IMR-90 (cell line): ENCODE measurements at regions not wholly inside any gene's neighbourhood (a gene's known extent, or its start where the extent isn't known, plus 50 kb on each side); places are given as distances from the start of the nearest gene placed in this dataset.

Experiments
- ATAC-seq: fragments of 200-7000 bp; cut with Tn5 transposase; 2 replicates; pipeline ENCODE4 v1.9.1; 2020; ENCODE audit warnings: low read depth, mild to moderate bottlenecking, moderate library complexity
- BruUV-seq: library from RNA; stranded (reverse); fragments of 400-500 nt; replicated peaks from 2 replicates; lab custom pipeline; 2021; lab: Mats Ljungman, UMichigan
- CTCF ChIA-PET: fragments of 300-600 bp; formaldehyde crosslinking; extraction: SDS; loops from one replicate; lab custom pipeline; 2021; ENCODE audit warnings: antibody characterized with exemption; lab: Yijun Ruan, JAX
- POLR2A ChIA-PET: fragments of 300-600 bp; sonication (Branson Sonifier 250); formaldehyde crosslinking; loops from one replicate; lab custom pipeline; 2022; ENCODE audit warnings: antibody characterized with exemption; ENCODE audit not compliant: unreplicated experiment; lab: Charles Lee
- DNase-seq: peaks from one replicate; pipeline ENCODE4 v3.0.0; 2013
- H2AFZ ChIP-seq: replicated peaks from 2 replicates; pipeline ENCODE3; 2013; ENCODE audit warnings: low read length, mild to moderate bottlenecking; ENCODE audit not compliant: poor library complexity
- H2AK5ac ChIP-seq: 2 replicates; pipeline ENCODE4 v1.6.1; 2013; ENCODE audit warnings: low read depth, low read length, inconsistent platforms
- H2AK9ac ChIP-seq: replicated peaks from 2 replicates; pipeline ENCODE3; 2013; ENCODE audit warnings: mild to moderate bottlenecking, low read depth, low read length, moderate library complexity; ENCODE audit not compliant: poor library complexity
- H2BK120ac ChIP-seq: 2 replicates; pipeline ENCODE4 v1.6.1; 2013; ENCODE audit warnings: low read depth, low read length, inconsistent platforms
- H2BK15ac ChIP-seq: 3 replicates; pipeline ENCODE4 v1.6.1; 2013; ENCODE audit warnings: low read depth, low read length, inconsistent platforms
- H2BK20ac ChIP-seq: 2 replicates; pipeline ENCODE4 v1.6.1; 2013; ENCODE audit warnings: low read depth, mild to moderate bottlenecking, inconsistent platforms, low read length, moderate library complexity
- H2BK5ac ChIP-seq: 2 replicates; pipeline ENCODE4 v1.6.1; 2013; ENCODE audit warnings: mild to moderate bottlenecking, low read depth, low read length, inconsistent platforms; ENCODE audit not compliant: poor library complexity, severe bottlenecking
- H3K14ac ChIP-seq: replicated peaks from 2 replicates; pipeline ENCODE4 v1.6.1; 2013; ENCODE audit warnings: low read depth, low read length, inconsistent platforms
- H3K18ac ChIP-seq: 2 replicates; pipeline ENCODE4 v1.6.1; 2013; ENCODE audit warnings: low read depth, low read length, control low read depth
- H3K23ac ChIP-seq: 2 replicates; pipeline ENCODE4 v1.6.1; 2013; ENCODE audit warnings: low read depth, low read length, inconsistent platforms
- H3K27ac ChIP-seq: 2 replicates; pipeline ENCODE4 v1.5.1; 2013; ENCODE audit warnings: mild to moderate bottlenecking, control low read depth, low read length; ENCODE audit not compliant: insufficient read depth
- H3K27me3 ChIP-seq: 2 replicates; pipeline ENCODE4 v1.6.1; 2013; ENCODE audit warnings: low read length; ENCODE audit not compliant: control insufficient read depth, insufficient read depth
- H3K36me3 ChIP-seq: 2 replicates; pipeline ENCODE4 v1.6.1; 2013; ENCODE audit warnings: low read length, mixed read lengths; ENCODE audit not compliant: control insufficient read depth, insufficient read depth
- H3K4ac ChIP-seq: 2 replicates; pipeline ENCODE4 v1.6.1; 2013; ENCODE audit warnings: low read depth, low read length, inconsistent platforms
- H3K4me1 ChIP-seq: 2 replicates; pipeline ENCODE4 v1.6.1; 2013; ENCODE audit warnings: low read length, mixed read lengths; ENCODE audit not compliant: control insufficient read depth, insufficient read depth
- H3K4me2 ChIP-seq: 2 replicates; pipeline ENCODE4 v1.6.1; 2013; ENCODE audit warnings: low read depth, mild to moderate bottlenecking, control low read depth, low read length, moderate library complexity
- H3K4me3 ChIP-seq: 2 replicates; pipeline ENCODE4 v1.5.1; 2013; ENCODE audit warnings: low read depth, mild to moderate bottlenecking, control low read depth, low read length, moderate library complexity; ENCODE audit not compliant: insufficient read depth
- H3K56ac ChIP-seq: 2 replicates; pipeline ENCODE4 v1.6.1; 2013; ENCODE audit warnings: low read length, inconsistent platforms; ENCODE audit not compliant: insufficient read depth; ENCODE audit errors: extremely low read depth
- H3K79me1 ChIP-seq, 2 experiments: 2 replicates each; pipeline ENCODE4 v1.6.1; 2013; ENCODE audit warnings: low read length in 2 of 2, inconsistent platforms in 1 of 2, low read depth in 1 of 2
- H3K9ac ChIP-seq: 2 replicates; pipeline ENCODE4 v1.6.1; 2013; ENCODE audit warnings: low read depth, low read length, control low read depth
- H3K9me1 ChIP-seq: 2 replicates; pipeline ENCODE4 v1.6.1; 2013; ENCODE audit warnings: low read length, inconsistent platforms; ENCODE audit not compliant: insufficient read depth
- H3K9me3 ChIP-seq: 2 replicates; pipeline ENCODE4 v1.6.1; 2013; ENCODE audit warnings: low read length; ENCODE audit not compliant: control insufficient read depth, insufficient read depth
- H4K20me1 ChIP-seq: 2 replicates; pipeline ENCODE4 v1.6.1; 2013; ENCODE audit warnings: low read length, inconsistent platforms; ENCODE audit not compliant: insufficient read depth
- H4K5ac ChIP-seq: 2 replicates; pipeline ENCODE4 v1.6.1; 2013; ENCODE audit warnings: mild to moderate bottlenecking, low read depth, low read length, control low read depth
- H4K8ac ChIP-seq, 2 experiments: 2 replicates each; pipeline ENCODE4 v1.6.1; 2013; ENCODE audit warnings: low read depth in 2 of 2, low read length in 2 of 2, control low read depth in 1 of 2, inconsistent platforms in 1 of 2
- H4K91ac ChIP-seq: 2 replicates; pipeline ENCODE4 v1.6.1; 2013; ENCODE audit warnings: low read depth, low read length, inconsistent platforms; ENCODE audit not compliant: insufficient read depth
- CEBPB ChIP-seq: IDR thresholded peaks from 2 replicates; pipeline ENCODE4 v1.6.1; 2012; ENCODE audit warnings: low read depth, low read length, improper control_type of control experiment
- ELK1 ChIP-seq: fragments of 150-350 bp; IDR thresholded peaks from 2 replicates; pipeline ENCODE4 v1.6.1; 2016; ENCODE audit warnings: low read depth, mild to moderate bottlenecking, low read length, moderate library complexity, borderline replicate concordance
- MAZ ChIP-seq: IDR thresholded peaks from 2 replicates; pipeline ENCODE4 v1.6.1; 2012; ENCODE audit warnings: low read depth, mild to moderate bottlenecking, low read length, improper control_type of control experiment, moderate library complexity, borderline replicate concordance
- MXI1 ChIP-seq: IDR thresholded peaks from 2 replicates; pipeline ENCODE4 v1.6.1; 2012; ENCODE audit warnings: low read depth, mild to moderate bottlenecking, low read length, moderate library complexity, borderline replicate concordance
- RAD21 ChIP-seq: IDR thresholded peaks from 2 replicates; pipeline ENCODE4 v1.6.1; 2012; ENCODE audit warnings: low read length, improper control_type of control experiment
- RCOR1 ChIP-seq: IDR thresholded peaks from 2 replicates; pipeline ENCODE4 v1.6.1; 2012; ENCODE audit warnings: mild to moderate bottlenecking, low read length, improper control_type of control experiment; ENCODE audit not compliant: insufficient replicate concordance
- RFX5 ChIP-seq: IDR thresholded peaks from 2 replicates; pipeline ENCODE4 v1.8.0; 2012; ENCODE audit warnings: low read depth, mild to moderate bottlenecking, low read length, moderate library complexity
- WGBS, 2 experiments: methylation state at CpG; one replicate each; pipeline versions ENCODE4 v1.1.5 to v1.1.7; 2013; ENCODE audit warnings: missing lambda C conversion rate in 2 of 2; ENCODE audit not compliant: insufficient read length in 1 of 2; ENCODE audit errors: extremely low coverage in 2 of 2; 5-methylcytosine and 5-hydroxymethylcytosine counted together
- dilution Hi-C: fragments of 300-500 bp; cut with HindIII; formaldehyde crosslinking; loops from one replicate; pipeline ENCODE4 v1.14.3; 2018; ENCODE audit warnings: low sequenced_read_pairs; ENCODE audit not compliant: unreplicated experiment
- in situ Hi-C: fragments of 300-500 bp; cut with MboI; formaldehyde crosslinking; loops from 3 replicates; pipeline ENCODE4 v1.14.3; 2019; ENCODE audit warnings: low sequenced_read_pairs, inconsistent platforms, mixed read lengths
- intact Hi-C: fragments of 100-400 bp; cut with micrococcal nuclease; formaldehyde crosslinking; loops from 2 replicates; pipeline ENCODE4 v1.10.0; 2022

- no peak for TF ChIP-seq RFX5
These were observed 292.6 kb downstream of the UBE3D start (continued) for GRCh38 chr6:82772851-82773717.

- no peak overlapping the region for H3K4ac ChIP-seq
- H2AK9ac ChIP-seq: no peak overlapping the region
- BruUV-seq: no TSS peak
- H3K27ac ChIP-seq: no peak overlapping the region
- H3K18ac ChIP-seq: no peak overlapping the region
- no peaks in the 10 kb centered on the region for H3K9me1 ChIP-seq
- no peak overlapping the region for H4K91ac ChIP-seq
- H3K14ac ChIP-seq: no peak overlapping the region
- H3K36me3 ChIP-seq: no peaks in the 10 kb centered on the region
- ChIA-PET POLR2A (no interaction called here), CTCF (no interaction called here)
- intact Hi-C loops (no loop called here), in situ Hi-C loops (no loop called here), dilution Hi-C loops (no loop called here)
- no peak overlapping the region for H2AK5ac ChIP-seq
- whole genome bisulfite sequencing, 2 experiments: no CpG with 5 or more reads among the region's 1 CpG
- H3K4me1 ChIP-seq: no peaks in the 10 kb centered on the region
- H3K9ac ChIP-seq: no peak overlapping the region
- no peak overlapping the region for H2BK5ac ChIP-seq
- H2BK120ac ChIP-seq: no peak overlapping the region
- H2BK20ac ChIP-seq: no peak overlapping the region
- no peak overlapping the region for H2BK15ac ChIP-seq
- no peak overlapping the region for H4K5ac ChIP-seq
- peak; percentile 2 for DNase-seq
- no peak overlapping the region for H3K4me3 ChIP-seq
- no peak overlapping the region for H3K4me2 ChIP-seq
- H3K79me1 ChIP-seq: no peaks in the 10 kb centered on the region
- no peaks in the 10 kb centered on the region for H3K9me3 ChIP-seq
- H3K27me3 ChIP-seq: no peaks in the 10 kb centered on the region
- H2AFZ ChIP-seq: no peak overlapping the region
- no peak overlapping the region for H3K56ac ChIP-seq
- no peaks in the 10 kb centered on the region for H4K20me1 ChIP-seq
- no peak overlapping the region for H4K8ac ChIP-seq
- no peak overlapping the region for H3K23ac ChIP-seq
- no peak for ATAC-seq
- TF ChIP-seq RCOR1 (no peak), CEBPB (no peak), MXI1 (no peak), RAD21 (no peak), MAZ (no peak), ELK1 (no peak)
These were observed 290.3 kb downstream of the UBE3D start for GRCh38 chr6:82775361-82775760.
